ENCODE measurements at regions not wholly inside any gene's neighbourhood (a gene's known extent, or its start where the extent isn't known, plus 50 kb on each side); places are given as distances from the start of the nearest gene placed in this dataset.

GRCh38 chr2:82511894-82512293, 1947.2 kb downstream of the SUCLG1 start:
- TF ChIP-seq CTCF (IDR thresholded peaks at IDR 0.05; ENCODE audit: insufficient read depth, low read length, poor library complexity, severe bottlenecking) (no peak), EZH2phosphoT487 (conservative IDR thresholded peaks at IDR 0.05; ENCODE audit: low read length) (no peak)

Data from SU-DHL-6 (cell line).